Middle frontal gyrus (tissue), 1 donor: ENCODE measurements at regions not wholly inside any gene's neighbourhood (a gene's known extent, or its start where the extent isn't known, plus 50 kb on each side); places are given as distances from the start of the nearest gene placed in this dataset.
A peak's percentile ranks its signal among the peaks of the same experiment; 100 is the strongest.
"Not testable (repeated sequence)": the region's sequence is repeated elsewhere in the genome, so short reads cannot be mapped to it uniquely, and the experiment has no call there.

ENCODE experiments used
- DNase-seq: peaks from one replicate; pipeline ENCODE4 v3.0.0-alpha.2; 2015; ENCODE audit warnings: low spot score; ENCODE audit errors: extremely low spot score

DNA sequence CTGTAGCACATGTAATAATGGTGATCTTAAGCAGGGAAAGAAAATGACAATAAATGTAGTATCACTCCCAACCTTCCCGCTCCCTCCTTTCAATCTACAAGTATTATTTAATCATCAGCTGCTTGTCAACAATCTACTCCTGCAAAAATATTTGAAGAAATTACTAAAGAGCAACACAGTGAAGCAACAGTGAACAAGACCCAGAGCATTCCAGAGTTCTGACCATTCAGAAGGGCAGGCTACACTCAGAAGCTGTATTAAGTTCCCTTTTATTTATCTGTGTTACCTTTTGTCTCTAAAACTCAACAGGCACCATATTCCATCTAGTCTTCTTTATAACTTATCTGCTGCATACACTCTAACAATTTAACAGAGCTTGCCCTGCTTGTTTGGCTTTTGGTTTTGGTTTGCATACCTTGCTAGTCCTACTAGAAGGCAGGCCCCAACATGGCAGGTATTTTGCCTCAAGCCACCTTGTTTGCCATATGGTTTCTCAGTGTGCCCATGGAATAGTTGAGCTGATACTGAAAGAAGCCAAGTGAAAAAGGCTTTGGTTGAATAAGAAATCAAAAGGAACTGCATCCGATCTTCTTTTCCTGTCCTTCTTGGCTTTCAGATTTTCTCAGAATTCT, 253.9 kb downstream of the CEMIP2 start:
- no peak for DNase-seq

DNA sequence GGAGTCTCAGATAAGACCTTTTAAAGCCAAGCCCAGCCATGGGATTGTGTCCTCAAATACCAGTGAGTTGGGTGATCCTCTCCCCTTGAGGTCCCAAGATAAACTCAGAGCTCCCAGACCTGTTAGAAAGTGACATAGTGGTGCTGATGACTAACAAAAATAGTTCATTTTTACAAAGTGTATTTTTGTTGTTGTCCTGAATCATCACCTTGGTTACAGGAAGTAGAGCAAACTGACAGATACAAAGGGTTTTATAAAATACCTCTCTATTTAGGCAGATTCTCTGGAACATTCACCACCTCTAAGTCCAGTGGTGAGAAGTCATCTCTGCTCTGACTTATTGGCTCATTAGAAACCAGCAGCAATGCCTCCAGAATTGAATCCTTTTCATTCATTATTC, 259.3 kb downstream of the CEMIP2 start:
- no peak for DNase-seq

DNA sequence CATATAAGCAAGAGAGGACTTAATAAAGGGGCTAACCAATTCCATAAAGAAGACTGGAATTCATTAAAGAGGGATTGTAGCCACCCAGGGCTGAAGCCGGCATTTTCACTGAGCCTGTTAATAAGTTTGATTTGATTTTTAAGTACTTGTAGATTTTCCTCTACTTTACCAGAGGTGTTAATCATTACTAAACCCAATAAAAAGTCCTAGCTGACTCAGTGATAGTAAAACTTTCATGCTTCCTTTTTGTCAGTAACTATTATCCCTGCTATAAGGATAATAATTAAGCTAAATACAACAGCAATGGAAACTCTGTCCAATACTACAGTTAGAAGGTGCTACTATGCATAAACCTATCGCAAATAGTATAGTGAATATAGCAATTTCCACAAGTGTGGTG, 260.2 kb downstream of the CEMIP2 start:
- DNase-seq: not testable (repeated sequence)

DNA sequence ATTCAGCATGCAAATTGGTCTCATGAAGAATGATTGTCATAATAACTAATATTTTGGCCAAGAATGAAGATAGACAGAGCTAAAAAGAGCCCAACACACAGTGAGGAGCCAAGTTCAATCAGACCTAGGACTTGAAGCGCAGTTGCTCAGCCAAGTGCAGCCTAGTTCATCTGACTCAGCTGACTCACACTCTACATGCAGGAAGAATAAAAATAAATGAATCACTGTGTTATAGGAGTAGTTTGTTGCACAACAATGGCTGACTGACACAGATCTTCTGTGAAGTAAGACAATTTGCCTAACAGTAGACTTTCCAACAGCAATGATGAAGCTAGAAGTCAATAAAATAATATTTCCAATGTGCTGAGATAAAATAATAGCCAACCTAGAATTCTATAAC, 261.5 kb downstream of the CEMIP2 start:
- no peak for DNase-seq

DNA sequence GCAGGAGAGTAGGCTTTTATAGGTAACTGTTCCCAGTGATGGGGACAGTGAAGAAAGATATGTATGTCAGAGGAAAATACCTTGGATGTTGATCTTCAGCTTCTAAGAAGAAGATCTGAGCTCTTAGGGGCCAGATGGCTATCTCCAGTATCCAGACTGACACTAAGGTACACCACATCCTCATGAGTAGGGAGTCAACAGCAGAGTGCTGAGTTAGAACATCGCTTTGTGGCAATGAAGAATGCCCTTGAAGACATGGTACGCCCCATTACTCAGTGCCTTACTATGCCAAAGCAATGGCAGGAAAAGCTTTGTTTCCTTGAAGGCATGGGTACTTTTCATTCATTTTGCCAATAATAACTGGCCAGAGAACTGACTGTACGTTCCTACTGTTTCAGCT, 263.7 kb downstream of the CEMIP2 start:
- no peak for DNase-seq

DNA sequence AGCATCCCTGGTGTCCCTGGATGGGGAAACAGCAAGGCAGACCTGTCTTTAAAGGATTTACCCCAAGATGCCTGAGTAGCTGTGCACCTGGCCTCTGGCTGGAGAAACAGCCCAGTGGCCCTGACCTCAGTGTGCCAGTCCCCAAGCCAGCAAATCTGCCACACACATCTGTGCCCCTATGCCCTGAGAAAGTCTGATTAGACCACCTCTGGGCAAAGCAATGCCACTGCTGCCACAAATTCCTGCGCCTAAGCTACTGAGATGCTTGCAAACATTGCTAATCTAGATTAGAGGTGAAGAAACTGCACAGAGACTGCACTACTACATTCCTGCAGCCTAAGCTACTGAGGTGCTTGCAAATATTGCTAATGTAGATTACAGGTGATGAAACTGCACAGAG, 269.6 kb downstream of the CEMIP2 start:
- no peak for DNase-seq

DNA sequence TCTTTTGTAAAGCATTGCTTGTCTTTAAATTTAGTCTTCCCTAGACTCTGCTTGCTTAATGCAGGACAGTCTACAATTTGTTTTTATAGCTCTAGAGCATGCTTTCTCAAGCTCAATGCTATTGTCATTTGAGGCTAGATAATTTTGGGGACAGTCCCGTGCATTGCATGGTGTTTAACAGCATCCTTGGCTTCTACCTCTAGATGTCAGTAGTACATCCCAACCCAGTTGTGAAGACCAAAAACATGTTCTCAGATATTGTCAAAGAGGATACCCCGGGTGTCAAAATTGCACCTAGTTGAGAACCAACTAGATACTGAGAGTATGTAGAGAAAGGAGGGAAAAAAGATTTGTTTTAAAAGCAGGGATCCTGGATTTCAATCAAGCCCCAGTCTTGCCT, 277.5 kb downstream of the CEMIP2 start:
- no peak for DNase-seq

DNA sequence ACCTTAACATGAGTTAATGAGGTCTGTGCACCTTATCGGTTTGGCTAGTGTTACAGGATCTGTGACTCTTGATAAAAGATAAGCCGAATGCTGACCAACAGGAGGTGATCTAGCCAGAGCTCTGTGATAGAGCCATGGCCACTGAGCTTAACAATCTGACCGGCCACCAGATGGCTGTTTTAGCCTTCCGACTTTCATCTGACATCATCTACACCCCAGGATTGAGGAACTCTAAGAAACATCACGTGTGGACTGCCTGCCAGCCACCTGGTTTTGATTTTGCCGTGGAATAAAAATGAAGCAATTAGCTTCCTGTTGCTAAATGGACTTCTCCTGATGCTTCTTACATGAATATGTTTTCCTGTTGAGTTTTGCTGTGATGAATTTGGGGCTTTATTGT, 281.3 kb downstream of the CEMIP2 start:
- no peak for DNase-seq

DNA sequence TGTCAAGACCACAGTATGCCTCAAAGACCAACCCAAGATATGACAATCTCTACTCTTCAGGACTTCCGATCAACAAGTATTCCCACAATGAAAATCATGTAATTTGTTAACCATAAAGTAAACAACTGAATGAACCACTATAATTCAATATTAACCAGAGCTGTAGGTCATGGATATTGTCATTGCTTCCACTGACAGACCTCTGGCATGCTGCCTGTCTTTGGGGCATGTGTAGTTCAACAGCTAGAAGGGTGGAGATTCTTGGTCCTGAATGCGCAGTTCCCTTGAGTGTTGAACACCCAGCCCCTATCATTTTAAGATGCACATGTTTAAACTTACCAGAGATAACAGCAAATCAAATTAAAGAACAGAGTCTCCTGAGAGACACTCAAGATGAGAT, 283.0 kb downstream of the CEMIP2 start:
- DNase-seq: no peak

DNA sequence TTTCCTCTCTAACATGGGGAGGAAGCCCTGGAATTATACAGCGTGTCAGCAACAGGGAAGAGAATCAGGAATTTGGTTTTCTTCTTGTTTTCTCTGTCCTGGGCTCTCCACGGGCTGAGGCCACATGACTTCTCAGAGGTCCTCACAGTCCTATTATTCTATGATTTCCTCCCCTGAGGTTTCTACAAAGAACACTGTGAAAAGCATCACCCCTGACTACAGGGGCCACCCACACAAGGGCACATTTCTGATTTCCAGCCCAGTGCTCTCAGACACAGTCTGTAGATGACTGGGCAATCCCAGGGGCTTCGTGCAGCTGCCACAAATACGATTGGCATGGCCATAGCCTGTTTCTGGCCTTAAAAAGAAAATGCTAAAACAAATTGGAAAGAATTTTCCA, 284.9 kb downstream of the CEMIP2 start:
- DNase-seq: no peak

DNA sequence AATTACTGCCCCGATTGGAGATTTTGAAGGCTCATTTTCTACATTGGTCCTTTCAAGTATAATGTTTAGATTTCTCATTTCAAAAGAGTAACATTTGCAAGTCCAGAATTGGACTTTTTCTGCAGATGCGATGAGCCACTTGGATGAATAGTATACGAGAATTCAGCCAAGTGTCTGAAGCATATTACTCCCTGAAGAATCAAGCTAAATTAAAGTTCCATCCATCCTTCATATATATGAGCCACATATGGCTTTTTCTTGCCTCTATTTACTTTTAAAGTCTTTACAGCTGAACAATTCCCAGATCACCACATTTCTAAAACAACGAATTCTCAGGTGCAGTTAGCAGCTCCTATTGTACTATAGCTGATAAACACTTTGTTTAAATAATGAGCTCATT, 288.7 kb downstream of the CEMIP2 start:
- no peak for DNase-seq

DNA sequence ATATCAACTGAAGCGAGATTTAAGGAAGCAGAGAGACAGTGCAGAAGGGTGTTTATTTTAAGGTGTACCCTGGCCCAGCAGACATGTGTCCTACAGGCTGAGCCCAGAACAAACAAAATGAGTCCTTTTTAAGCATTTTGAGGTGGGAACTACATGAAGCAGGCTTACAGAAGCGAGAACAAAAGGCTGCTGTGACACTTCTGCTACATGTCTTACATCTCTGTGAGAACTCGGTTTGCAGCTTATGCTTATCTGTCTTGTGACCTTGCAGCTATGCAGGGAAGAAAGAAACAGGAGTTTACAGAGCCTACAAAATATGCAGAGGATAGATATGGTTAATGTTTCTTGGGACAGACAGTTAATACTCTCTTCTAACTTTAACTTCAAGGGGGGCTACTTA, 295.9 kb downstream of the CEMIP2 start:
- no peak for DNase-seq

DNA sequence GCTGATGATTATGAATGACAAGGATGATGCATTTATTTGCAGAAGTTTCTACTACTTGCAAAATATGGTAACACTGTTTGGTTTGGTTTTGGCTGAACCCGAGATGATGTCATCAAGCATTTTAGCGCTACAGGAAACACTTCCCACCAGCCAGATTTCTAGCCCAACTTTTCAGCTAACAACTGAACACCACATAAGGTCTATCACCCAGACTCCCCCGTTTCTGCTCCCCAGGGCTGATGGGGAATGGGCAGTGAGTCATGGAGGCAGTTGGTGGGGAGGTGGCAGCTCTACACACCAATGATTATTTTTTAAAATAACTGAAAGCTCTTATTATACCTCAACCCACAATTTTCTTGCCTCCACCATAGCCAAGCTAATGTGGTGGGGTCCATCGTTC, 302.9 kb downstream of the CEMIP2 start:
- DNase-seq: peak; percentile 16

DNA sequence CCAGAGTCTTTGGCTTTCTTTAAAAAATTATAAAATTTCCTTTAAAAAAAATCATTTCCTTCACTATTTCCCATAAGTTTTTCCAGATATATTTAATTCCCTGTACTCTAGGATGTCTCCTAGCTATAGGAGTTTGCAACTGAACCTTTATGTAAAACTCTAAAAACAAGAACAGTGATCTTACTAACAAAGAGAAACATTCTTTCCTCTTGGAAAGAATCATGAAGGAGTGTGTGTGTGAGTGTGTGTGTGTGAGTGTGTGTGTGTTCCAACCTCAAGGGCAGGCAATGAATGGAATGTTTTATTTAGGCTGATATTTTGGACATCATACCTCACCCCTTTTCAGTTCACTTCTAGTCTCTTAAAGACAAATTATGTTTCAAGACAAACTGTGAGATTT, 309.2 kb downstream of the CEMIP2 start:
- DNase-seq: no peak

DNA sequence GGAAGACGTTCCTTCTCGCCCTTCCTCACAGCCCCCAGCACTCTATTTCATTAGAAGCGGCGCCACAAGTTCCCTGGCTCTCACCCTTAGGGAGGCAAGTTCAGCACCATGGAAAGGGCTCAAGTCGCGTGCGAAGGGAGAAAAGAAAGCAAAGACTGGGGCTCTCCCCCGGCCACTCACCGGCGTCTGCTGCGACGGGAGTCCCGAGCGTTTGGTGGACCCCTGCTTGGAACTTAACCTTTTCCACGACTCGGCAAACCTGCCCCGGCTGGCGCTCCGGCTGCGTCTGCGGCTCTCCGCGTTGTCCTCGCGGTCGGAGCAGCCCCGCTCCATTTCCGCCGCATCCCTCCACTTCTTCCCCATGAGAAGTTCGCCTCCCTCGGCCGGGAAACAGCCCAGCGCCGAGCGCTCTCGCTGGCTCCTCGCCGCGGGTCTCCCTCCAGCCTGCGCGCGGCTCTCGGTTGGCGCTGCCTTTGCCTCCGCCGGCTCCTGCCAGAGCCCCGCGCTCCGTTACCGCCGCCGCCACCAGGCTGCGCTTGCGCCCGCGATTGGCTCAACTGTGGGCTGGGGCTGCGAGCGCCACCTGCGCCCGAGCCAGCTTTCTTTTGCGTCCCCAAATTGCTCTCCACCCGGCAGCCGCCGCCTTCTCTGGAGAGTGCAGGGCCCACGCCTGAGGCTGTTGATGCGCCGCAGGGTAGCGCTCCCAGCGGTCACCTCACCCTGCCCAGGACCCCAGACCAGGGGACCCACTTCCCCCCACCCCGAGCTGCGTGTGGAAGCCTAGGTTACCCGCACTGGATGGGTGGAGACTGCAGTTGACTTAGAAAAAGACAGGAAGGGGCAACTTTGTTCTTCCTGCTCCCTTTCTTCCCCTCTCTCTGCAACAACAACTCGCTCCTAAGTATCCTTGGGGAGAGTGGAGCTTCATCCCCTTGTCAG, 321.6 kb downstream of the CEMIP2 start:
- peak; percentile 14 for DNase-seq

DNA sequence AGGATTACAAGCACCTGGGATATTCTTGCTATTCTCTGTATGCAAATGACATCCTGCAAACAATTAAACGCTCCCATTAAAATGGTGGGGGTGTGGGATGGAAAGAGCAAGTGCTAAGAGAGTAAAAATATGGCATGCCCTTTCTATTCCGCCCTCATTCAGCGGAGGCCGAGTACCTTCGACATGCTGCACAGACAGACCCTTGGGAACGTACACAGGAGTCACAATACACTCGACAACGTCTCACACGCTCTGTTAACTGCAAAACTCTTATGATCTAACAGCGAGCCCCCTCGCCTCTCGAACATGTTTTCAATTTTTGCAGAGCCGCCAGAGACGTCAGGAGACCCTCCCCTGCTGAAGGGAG, 322.2 kb downstream of the CEMIP2 start:
- no peak for DNase-seq

DNA sequence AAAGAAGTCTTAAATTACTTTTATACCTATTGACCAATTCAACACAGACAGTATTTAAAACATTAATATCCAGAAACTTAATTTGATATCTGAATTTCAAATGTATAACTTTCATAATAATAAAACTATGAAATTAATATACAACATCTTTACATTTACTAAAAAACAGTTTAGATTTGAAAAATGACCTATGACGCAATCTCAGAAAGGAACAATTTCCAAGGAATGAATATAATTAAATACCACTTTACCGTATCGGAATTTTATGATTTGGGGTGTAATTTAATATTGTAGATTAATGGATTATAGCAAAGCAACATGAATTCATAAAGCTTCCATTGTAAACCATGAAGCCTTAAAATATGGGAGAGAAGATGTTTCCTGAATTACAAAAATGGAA, 321.5 kb upstream of the TRPM3 start:
- DNase-seq: no peak

DNA sequence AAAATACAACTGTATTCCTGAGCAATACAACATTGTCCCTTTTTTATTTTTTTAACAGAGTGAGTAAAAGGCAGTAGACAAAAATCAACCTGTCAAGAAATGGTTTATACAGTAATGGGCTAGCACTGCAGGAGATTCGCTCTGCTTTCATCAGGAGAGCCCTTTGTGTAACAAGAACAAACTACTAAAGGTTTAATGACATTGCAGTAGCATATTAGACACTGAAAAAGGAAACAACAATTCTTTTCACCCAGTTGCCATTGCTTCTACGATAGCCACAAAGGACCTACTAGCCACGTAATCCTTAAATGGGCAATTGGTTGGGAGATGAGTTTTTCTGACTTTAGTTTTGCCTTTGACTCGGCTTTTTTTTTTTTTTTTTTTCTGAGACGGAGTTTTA, 319.8 kb upstream of the TRPM3 start:
- no peak for DNase-seq

DNA sequence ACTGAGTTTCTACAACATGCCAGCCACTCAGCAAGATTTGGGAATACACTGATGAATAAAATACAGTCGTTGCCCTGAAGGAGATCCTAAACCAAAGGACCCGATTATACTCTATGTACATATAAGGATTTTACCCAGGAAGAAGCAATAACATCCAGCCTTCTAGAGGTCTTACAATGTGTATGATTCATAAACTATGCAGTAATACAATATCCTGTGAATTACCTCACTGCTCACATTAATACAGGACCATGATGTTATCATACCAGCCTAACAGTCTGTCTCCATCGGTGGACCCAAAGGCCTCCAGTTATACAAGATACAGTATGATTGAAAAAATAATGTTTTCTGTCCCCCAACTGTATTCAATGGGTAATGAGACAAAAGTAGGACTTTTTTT, 310.5 kb upstream of the TRPM3 start:
- DNase-seq: no peak

DNA sequence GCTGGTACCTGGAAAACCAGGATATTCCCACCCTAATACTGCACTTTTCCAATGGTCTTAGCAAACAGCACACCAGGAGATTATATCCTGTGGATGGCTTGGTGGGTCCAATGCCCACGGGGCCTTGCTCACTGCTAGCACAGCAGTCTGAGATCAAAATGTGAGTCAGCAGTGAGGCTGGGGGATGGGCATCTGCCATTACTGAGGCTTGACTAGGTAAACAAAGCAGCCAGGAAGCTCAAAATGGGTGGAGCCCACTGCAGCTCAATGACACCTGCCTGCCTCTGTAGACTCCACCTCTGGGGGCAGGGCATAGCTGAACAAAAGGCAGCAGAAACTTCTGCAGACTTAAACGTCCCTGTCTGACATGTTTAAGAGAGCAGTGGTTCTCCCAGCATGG, 285.9 kb upstream of the TRPM3 start:
- DNase-seq: not testable (repeated sequence)

DNA sequence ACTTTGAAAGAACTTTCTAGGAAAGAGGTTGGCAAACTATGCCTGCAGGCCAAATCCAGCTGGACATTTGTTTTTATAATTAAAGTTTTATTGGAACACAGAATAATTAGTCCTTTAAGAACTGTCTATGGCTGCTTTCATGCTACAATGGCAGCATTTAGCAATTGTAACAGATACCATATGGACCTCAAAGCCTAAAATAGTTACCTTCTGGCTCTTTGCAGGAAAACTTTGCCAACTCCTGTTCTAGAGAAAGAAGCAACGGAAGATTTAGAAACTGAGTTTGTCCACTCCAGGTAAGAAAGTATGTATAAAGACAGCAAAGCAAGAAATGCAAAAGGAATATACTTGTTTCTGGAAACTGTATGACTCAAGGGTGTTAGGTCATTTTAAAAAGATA, 281.7 kb upstream of the TRPM3 start:
- DNase-seq: no peak

DNA sequence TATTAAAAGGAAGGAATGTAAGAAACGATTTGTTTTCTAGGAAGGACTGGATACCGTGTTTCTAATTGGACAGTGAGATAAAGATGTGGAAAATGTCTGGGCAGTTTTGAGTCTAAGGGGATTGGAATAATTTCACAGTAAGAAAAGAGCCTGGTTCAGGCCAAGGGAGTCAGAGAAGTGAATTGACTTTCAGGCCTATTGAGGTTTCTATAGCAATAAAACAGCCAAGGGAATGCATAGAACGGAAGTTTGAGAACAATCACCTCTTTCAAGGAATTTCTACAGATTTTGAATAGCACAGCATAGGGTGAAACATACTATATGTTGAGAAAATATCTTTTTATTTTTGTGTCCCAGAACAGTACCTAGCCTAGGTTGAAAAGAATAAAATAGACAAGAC, 271.6 kb upstream of the TRPM3 start:
- DNase-seq: no peak

DNA sequence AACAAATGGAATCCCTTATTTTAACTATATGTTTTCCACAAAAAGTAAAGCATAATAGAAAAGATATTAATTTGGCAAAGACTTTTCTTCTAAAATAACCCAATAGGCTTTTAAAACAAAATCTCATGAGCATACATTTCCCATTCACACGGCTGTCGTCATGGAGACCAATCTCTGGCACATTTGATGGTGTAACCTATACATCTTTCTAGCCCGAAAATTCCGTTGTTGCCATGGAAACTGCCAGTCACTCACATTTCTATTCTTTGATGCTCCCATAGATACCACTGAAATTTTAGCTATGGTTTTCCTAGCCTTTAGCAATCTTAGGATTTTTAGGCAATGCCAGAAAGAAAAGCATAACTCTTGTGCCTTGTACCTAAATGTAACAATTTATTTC, 262.9 kb upstream of the TRPM3 start:
- DNase-seq: no peak
